Fibroblast of the aortic adventitia (primary cell): ENCODE measurements at regions not wholly inside any gene's neighbourhood (a gene's known extent, or its start where the extent isn't known, plus 50 kb on each side); places are given as distances from the start of the nearest gene placed in this dataset.

Source experiments
- DNase-seq: peaks from one replicate; pipeline ENCODE4 v3.0.0-alpha.2; 2010; ENCODE audit warnings: low read depth
- H3K4me3 ChIP-seq: 2 replicates; pipeline ENCODE4 v1.5.1; 2011; ENCODE audit warnings: low read depth, mild to moderate bottlenecking, control low read depth, low read length, moderate library complexity
- CTCF ChIP-seq: IDR thresholded peaks from 2 replicates; pipeline ENCODE4 v1.5.1; 2011; ENCODE audit warnings: mild to moderate bottlenecking, low read length, control low read depth, inconsistent platforms; ENCODE audit not compliant: insufficient read depth

GRCh38 chr2:144592500-144593256 is 72.8 kb upstream of the ZEB2 start:
- TF ChIP-seq CTCF: no peak
- DNase-seq: no peak
- H3K4me3 ChIP-seq: no peak overlapping the region

GRCh38 chr2:144587306-144587705 is 67.4 kb upstream of the ZEB2 start:
- H3K4me3 ChIP-seq: no peak overlapping the region

GRCh38 chr2:144586476-144586875 is 66.6 kb upstream of the ZEB2 start:
- no peak overlapping the region for H3K4me3 ChIP-seq
- DNase-seq: no peak
- TF ChIP-seq CTCF: no peak

More at GRCh38 chr2:144587306-144587705, 67.4 kb upstream of the ZEB2 start:
- TF ChIP-seq CTCF: no peak
- DNase-seq: no peak

- no peak for TF ChIP-seq CTCF
- no peak overlapping the region for H3K4me3 ChIP-seq
- DNase-seq: peak; percentile 89
Observed at GRCh38 chr2:144583741-144584453, 64.0 kb upstream of the ZEB2 start.

GRCh38 chr2:144583381-144583729 is 63.4 kb upstream of the ZEB2 start:
- DNase-seq: no peak
- H3K4me3 ChIP-seq: no peak overlapping the region
- TF ChIP-seq CTCF: no peak

- no peak overlapping the region for H3K4me3 ChIP-seq
- no peak for DNase-seq
- no peak for TF ChIP-seq CTCF
Observed at GRCh38 chr2:144582651-144583380, 62.9 kb upstream of the ZEB2 start.
